Spleen (tissue), 7 donors: ENCODE measurements at regions not wholly inside any gene's neighbourhood (a gene's known extent, or its start where the extent isn't known, plus 50 kb on each side); places are given as distances from the start of the nearest gene placed in this dataset.

ENCODE experiments used
- CTCF ChIP-seq, 11 experiments: fragments of 200-600 bp in 7 of 11; fragments of 450-650 bp in 4 of 11; sonication (generic) in 4 of 11; IDR thresholded peaks in 8 of 11; conservative IDR thresholded peaks in 3 of 11; 1 replicate in 7 of 11; 2 replicates in 4 of 11; pipeline versions ENCODE4 v1.4.0 to v1.8.0; 2016 to 2021; ENCODE audit warnings: antibody characterized with exemption in 11 of 11, inconsistent platforms in 4 of 11, mild to moderate bottlenecking in 1 of 11
- POLR2A ChIP-seq, 3 donors: fragments of 450-650 bp; IDR thresholded peaks; one replicate each; pipeline ENCODE4 v1.5.1; 2017; ENCODE audit warnings: antibody characterized with exemption in 3 of 3, mild to moderate bottlenecking in 1 of 3
- POLR2AphosphoS5 ChIP-seq, 3 donors: sonication (generic); formaldehyde crosslinking; IDR thresholded peaks; one replicate each; pipeline ENCODE4 v1.5.1; 2017; ENCODE audit warnings: antibody characterized with exemption in 3 of 3
- donor health status: DM: no; HTN: no; CAD: no; lungs with moderate emphysema.
- donor health status: DM: no; HTN: no; CAD: no.
- donor health status: DM: no; HTN: no; CAD: no.

GRCh38 chr3:88412346-88412745 is 262.6 kb downstream of the C3orf38 start:
- TF ChIP-seq CTCF (IDR thresholded peaks at IDR 0.05 in 8 of 11, conservative IDR thresholded peaks at IDR 0.05 in 3 of 11), result no peak
- TF ChIP-seq POLR2A (IDR thresholded peaks at IDR 0.05), result no peak
- no peak for TF ChIP-seq POLR2AphosphoS5 (IDR thresholded peaks at IDR 0.05)
